ENCODE measurements at regions not wholly inside any gene's neighbourhood (a gene's known extent, or its start where the extent isn't known, plus 50 kb on each side); places are given as distances from the start of the nearest gene placed in this dataset.

DNA sequence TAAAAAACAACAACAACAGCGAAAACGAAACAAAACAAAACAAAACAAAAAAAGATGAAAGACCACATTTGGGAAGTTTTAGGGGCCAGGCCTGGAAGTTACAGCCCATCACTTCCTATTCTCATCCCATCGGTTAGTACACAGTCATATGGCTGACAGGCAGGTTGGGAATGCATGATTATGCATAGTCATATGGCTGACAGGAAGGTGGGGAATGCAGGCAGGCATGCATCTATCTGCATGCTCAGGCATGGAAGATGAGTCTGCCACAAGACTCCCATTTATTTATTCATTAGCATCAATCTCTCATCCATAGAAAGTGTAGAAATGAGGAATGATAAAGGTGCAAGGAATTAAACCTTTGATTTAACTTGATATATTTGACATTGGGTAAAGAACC, 325.3 kb upstream of the MEX3C start:
- H3K27me3 ChIP-seq (ENCODE audit: insufficient read depth, low read length): no peaks in the 10 kb centered on the region
- no peaks in the 10 kb centered on the region for H3K4me1 Mint-ChIP-seq
- H3K36me3 Mint-ChIP-seq: no peaks in the 10 kb centered on the region
- ChIA-PET CTCF (ENCODE audit: partially characterized antibody) (no interaction called here), POLR2A (ENCODE audit: partially characterized antibody) (no interaction called here)
- intact Hi-C loops (cut with micrococcal nuclease): no loop called here
- no peak for DNase-seq
- no peak overlapping the region for H3K4me3 ChIP-seq (ENCODE audit: low read length in 2 of 2)
- no peak overlapping the region for H3K27ac Mint-ChIP-seq
- H3K9me3 Mint-ChIP-seq: no peaks in the 10 kb centered on the region
- H3K27ac ChIP-seq (ENCODE audit: low read depth, low read length): no peak overlapping the region
- no peaks in the 10 kb centered on the region for H3K27me3 Mint-ChIP-seq
- no peaks in the 10 kb centered on the region for H3K4me1 ChIP-seq (ENCODE audit: insufficient read depth, low read length)
- no peak overlapping the region for H3K4me3 Mint-ChIP-seq
- H3K9me3 ChIP-seq (ENCODE audit: control insufficient read depth in 1 of 2, low read length in 2 of 2): no peaks in the 10 kb centered on the region
- no peaks in the 10 kb centered on the region for H3K36me3 ChIP-seq (ENCODE audit: insufficient read depth, low read length)

- no peaks in the 10 kb centered on the region for H3K4me1 Mint-ChIP-seq
- intact Hi-C loops (cut with micrococcal nuclease): no loop called here
- H3K9me3 ChIP-seq (ENCODE audit: control insufficient read depth in 1 of 2, low read length in 2 of 2): no peaks in the 10 kb centered on the region
- H3K27ac Mint-ChIP-seq: no peak overlapping the region
- H3K27me3 Mint-ChIP-seq: no peaks in the 10 kb centered on the region
- H3K9me3 Mint-ChIP-seq: no peaks in the 10 kb centered on the region
- POLR2A ChIA-PET (ENCODE audit: partially characterized antibody): no interaction called here
- DNase-seq: no peak
- H3K27me3 ChIP-seq (ENCODE audit: insufficient read depth, low read length): no peaks in the 10 kb centered on the region
- no peak overlapping the region for H3K4me3 Mint-ChIP-seq
- H3K27ac ChIP-seq (ENCODE audit: low read depth, low read length): no peak overlapping the region
- no peaks in the 10 kb centered on the region for H3K4me1 ChIP-seq (ENCODE audit: insufficient read depth, low read length)
- H3K4me3 ChIP-seq (ENCODE audit: low read length in 2 of 2): no peak overlapping the region
- CTCF ChIA-PET (ENCODE audit: partially characterized antibody): no interaction called here
- no peaks in the 10 kb centered on the region for H3K36me3 ChIP-seq (ENCODE audit: insufficient read depth, low read length)
- no peaks in the 10 kb centered on the region for H3K36me3 Mint-ChIP-seq
These were observed 326.2 kb upstream of the MEX3C start for GRCh38 chr18:51523671-51524070.

DNA sequence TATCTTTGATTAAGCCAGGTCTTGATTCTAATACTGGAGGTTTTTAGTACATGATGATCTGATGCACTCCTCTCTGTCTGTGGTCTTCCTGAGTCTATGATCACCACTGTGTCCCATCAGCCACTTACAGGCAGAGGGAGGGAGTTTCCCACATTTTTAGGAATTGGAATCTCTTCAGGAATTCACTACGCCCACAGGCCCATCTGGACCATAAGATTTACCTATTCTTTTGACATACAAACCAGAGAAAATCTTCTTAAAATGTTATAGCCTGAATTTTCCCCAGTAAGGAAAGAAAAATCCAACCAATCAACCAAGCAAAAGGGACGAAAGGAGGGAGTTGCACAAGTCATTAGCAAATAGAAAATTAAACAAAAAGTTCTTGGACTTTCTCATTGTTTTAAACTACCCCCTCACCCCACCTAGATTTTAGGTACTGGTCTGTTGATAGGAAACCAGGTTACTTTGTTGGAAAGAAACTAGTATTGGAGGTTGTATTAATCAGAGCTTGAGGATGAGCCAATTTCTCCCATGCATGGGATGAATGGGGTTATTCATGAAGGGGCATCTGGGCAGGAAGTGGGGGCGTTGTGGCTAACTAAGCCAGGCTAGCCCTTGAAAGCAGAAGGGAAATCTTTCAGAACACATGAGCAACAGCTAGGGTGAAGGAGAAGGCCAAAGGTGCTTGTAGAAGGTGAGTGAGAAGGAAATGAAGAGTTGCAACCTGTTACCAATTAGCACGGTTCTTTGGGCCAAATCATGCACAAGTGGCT, 328.2 kb upstream of the MEX3C start:
- no peaks in the 10 kb centered on the region for H3K27me3 Mint-ChIP-seq
- H3K27ac Mint-ChIP-seq: no peak overlapping the region
- no peaks in the 10 kb centered on the region for H3K9me3 Mint-ChIP-seq
- ChIA-PET POLR2A (ENCODE audit: partially characterized antibody) (no interaction called here), CTCF (ENCODE audit: partially characterized antibody) (no interaction called here)
- Histone ChIP-seq H3K4me1 (ENCODE audit: insufficient read depth, low read length) (no peaks in the 10 kb centered on the region), H3K9me3 (ENCODE audit: control insufficient read depth in 1 of 2, low read length in 2 of 2) (no peaks in the 10 kb centered on the region), H3K27me3 (ENCODE audit: insufficient read depth, low read length) (no peaks in the 10 kb centered on the region), H3K4me3 (ENCODE audit: low read length in 2 of 2) (no peak overlapping the region), H3K27ac (ENCODE audit: low read depth, low read length) (no peak overlapping the region), H3K36me3 (ENCODE audit: insufficient read depth, low read length) (no peaks in the 10 kb centered on the region)
- intact Hi-C loops (cut with micrococcal nuclease): no loop called here
- no peaks in the 10 kb centered on the region for H3K4me1 Mint-ChIP-seq
- H3K36me3 Mint-ChIP-seq: no peaks in the 10 kb centered on the region
- H3K4me3 Mint-ChIP-seq: no peak overlapping the region
- DNase-seq: no peak

DNA sequence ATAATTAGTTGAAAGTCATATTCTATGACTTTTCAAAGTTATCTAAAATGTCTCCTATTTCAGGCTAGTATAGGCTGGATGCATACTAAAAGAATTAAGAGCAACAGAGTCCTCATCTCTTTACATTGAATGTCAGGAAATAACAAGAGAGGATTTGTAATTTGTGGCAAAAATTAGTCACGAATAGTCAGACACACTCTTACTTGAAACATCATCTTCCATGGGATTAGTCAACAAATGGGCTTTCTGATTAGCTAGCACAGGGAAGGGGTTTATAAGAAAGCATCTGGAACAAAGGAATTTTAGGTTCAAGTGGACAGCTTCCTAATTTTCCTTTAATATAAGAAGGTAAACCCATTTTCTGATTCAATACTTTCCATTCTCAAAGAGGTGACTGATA, 330.3 kb upstream of the MEX3C start:
- Mint-ChIP-seq H3K36me3 (no peaks in the 10 kb centered on the region), H3K4me1 (no peaks in the 10 kb centered on the region), H3K9me3 (peaks cover 0 to 7% (median 0%) of the 10 kb centered on the region in 8 donors), H3K27me3 (no peaks in the 10 kb centered on the region), H3K4me3 (no peak overlapping the region), H3K27ac (no peak overlapping the region)
- CTCF ChIA-PET (ENCODE audit: partially characterized antibody): no interaction called here
- Histone ChIP-seq H3K27me3 (ENCODE audit: insufficient read depth, low read length) (no peaks in the 10 kb centered on the region), H3K27ac (ENCODE audit: low read depth, low read length) (no peak overlapping the region), H3K9me3 (ENCODE audit: control insufficient read depth in 1 of 2, low read length in 2 of 2) (no peaks in the 10 kb centered on the region), H3K36me3 (ENCODE audit: insufficient read depth, low read length) (no peaks in the 10 kb centered on the region), H3K4me3 (ENCODE audit: low read length in 2 of 2) (no peak overlapping the region), H3K4me1 (ENCODE audit: insufficient read depth, low read length) (no peaks in the 10 kb centered on the region)
- intact Hi-C loops (cut with micrococcal nuclease): no loop called here
- POLR2A ChIA-PET (ENCODE audit: partially characterized antibody): no interaction called here
- DNase-seq: no peak

DNA sequence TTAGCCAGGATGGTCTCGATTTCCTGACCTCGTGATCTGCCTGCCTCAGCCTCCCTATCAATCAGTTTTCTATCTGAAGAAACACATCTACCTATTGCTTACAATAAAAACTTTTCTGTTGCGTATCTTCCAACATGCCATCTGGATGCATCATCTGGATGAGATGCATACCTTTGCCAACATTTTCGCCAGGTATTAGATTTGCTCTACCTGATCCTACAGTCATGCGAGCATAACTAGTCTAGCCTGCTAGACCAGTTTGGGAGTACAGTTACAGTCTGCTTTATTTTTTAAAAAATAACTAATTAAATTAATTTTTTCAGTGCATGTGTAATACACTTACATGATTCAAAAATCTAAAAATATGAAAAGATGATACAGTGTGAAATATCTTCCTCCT, 334.0 kb upstream of the MEX3C start:
- Mint-ChIP-seq H3K27ac (no peak overlapping the region), H3K36me3 (no peaks in the 10 kb centered on the region), H3K9me3 (peaks cover 0 to 12% (median 0%) of the 10 kb centered on the region in 8 donors), H3K4me3 (no peak overlapping the region), H3K4me1 (no peaks in the 10 kb centered on the region), H3K27me3 (no peaks in the 10 kb centered on the region)
- Histone ChIP-seq H3K36me3 (ENCODE audit: insufficient read depth, low read length) (no peaks in the 10 kb centered on the region), H3K4me3 (ENCODE audit: low read length in 2 of 2) (no peak overlapping the region), H3K27me3 (ENCODE audit: insufficient read depth, low read length) (no peaks in the 10 kb centered on the region), H3K27ac (ENCODE audit: low read depth, low read length) (no peak overlapping the region), H3K4me1 (ENCODE audit: insufficient read depth, low read length) (no peaks in the 10 kb centered on the region), H3K9me3 (ENCODE audit: control insufficient read depth in 1 of 2, low read length in 2 of 2) (no peaks in the 10 kb centered on the region)
- ChIA-PET CTCF (ENCODE audit: partially characterized antibody) (no interaction called here), POLR2A (ENCODE audit: partially characterized antibody) (no interaction called here)
- no peak for DNase-seq
- intact Hi-C loops (cut with micrococcal nuclease): no loop called here

DNA sequence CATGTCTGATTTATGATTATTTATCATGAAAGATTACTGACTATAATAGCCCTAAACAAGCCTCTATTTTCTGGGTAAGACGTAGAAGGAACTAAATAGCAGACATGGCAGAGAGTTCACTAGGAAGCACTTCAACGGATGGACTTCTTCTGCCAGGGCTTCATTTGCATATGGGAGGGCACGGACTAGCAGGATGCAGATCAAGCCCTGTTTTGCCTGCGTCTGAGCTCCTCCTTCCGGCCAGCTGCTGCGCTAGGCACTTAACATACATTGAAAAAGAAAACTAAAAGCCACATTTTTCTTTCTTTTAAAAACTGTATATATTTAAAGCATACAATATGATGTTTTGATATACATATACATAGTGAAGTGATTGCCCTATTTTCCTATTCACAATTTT, 340.0 kb upstream of the MEX3C start:
- intact Hi-C loops (cut with micrococcal nuclease): no loop called here
- Histone ChIP-seq H3K36me3 (ENCODE audit: insufficient read depth, low read length) (no peaks in the 10 kb centered on the region), H3K9me3 (ENCODE audit: control insufficient read depth in 1 of 2, low read length in 2 of 2) (no peaks in the 10 kb centered on the region), H3K4me3 (ENCODE audit: low read length in 2 of 2) (no peak overlapping the region), H3K27me3 (ENCODE audit: insufficient read depth, low read length) (no peaks in the 10 kb centered on the region), H3K4me1 (ENCODE audit: insufficient read depth, low read length) (no peaks in the 10 kb centered on the region), H3K27ac (ENCODE audit: low read depth, low read length) (no peak overlapping the region)
- peaks cover 2 to 3% of the 10 kb centered on the region in 2 donors for H3K27me3 Mint-ChIP-seq
- CTCF ChIA-PET (ENCODE audit: partially characterized antibody): no interaction called here
- no peak overlapping the region for H3K27ac Mint-ChIP-seq
- H3K4me3 Mint-ChIP-seq: no peak overlapping the region
- peaks cover 0 to 1% (median 0%) of the 10 kb centered on the region in 4 donors for H3K4me1 Mint-ChIP-seq
- H3K9me3 Mint-ChIP-seq: peaks cover 0 to 9% (median 0%) of the 10 kb centered on the region in 8 donors
- POLR2A ChIA-PET (ENCODE audit: partially characterized antibody): no interaction called here
- no peaks in the 10 kb centered on the region for H3K36me3 Mint-ChIP-seq
- DNase-seq: no peak

DNA sequence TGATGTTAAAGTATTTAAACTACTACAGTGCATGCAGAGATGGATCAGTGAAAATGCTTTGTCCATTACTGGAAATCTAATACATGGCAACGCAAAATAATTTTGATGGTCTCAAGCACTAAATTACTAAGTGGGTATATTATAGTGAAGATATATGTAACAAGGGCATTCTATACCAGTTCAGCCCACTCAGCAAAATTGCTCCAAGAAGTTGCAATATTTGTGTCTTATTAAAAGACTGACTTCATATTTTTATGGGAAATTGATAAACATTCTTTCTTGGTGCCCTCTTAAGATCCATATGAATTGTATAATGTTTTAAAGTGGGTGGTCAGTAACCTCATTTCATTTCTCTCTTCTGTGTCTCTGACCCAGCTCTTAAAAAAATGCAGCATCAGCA, 343.1 kb upstream of the MEX3C start:
- H3K36me3 Mint-ChIP-seq: no peaks in the 10 kb centered on the region
- ChIA-PET POLR2A (ENCODE audit: partially characterized antibody) (no interaction called here), CTCF (ENCODE audit: partially characterized antibody) (no interaction called here)
- DNase-seq: no peak
- H3K27ac Mint-ChIP-seq: no peak overlapping the region
- H3K9me3 Mint-ChIP-seq: peaks cover 0 to 3% (median 0%) of the 10 kb centered on the region in 8 donors
- peaks cover 2 to 3% of the 10 kb centered on the region in 2 donors for H3K27me3 Mint-ChIP-seq
- intact Hi-C loops (cut with micrococcal nuclease): no loop called here
- H3K4me3 Mint-ChIP-seq: no peak overlapping the region
- no peaks in the 10 kb centered on the region for H3K9me3 ChIP-seq (ENCODE audit: control insufficient read depth in 1 of 2, low read length in 2 of 2)
- H3K27me3 ChIP-seq (ENCODE audit: insufficient read depth, low read length): no peaks in the 10 kb centered on the region
- H3K4me1 ChIP-seq (ENCODE audit: insufficient read depth, low read length): no peaks in the 10 kb centered on the region
- no peaks in the 10 kb centered on the region for H3K36me3 ChIP-seq (ENCODE audit: insufficient read depth, low read length)
- no peak overlapping the region for H3K4me3 ChIP-seq (ENCODE audit: low read length in 2 of 2)
- H3K27ac ChIP-seq (ENCODE audit: low read depth, low read length): no peak overlapping the region
- peaks cover 0 to 1% (median 0%) of the 10 kb centered on the region in 4 donors for H3K4me1 Mint-ChIP-seq

DNA sequence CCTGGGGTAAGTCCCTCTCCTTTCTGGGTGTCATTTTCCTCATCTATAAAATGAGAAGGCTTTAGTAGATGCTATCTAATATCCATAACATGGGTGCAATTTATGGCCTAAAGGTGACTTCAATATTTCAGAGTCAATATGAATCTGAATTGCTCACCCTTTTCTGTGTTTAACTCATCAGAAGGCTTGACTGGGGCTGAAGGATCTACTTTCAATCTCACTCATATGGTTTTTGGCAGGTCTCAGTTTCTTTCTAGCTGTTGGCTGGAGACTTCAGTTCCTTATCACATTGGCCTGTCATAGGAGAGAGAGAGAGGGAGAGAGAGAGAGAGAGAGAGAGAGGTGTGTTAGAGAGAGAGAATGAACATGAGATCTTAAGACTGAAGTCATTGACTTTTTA, 343.7 kb upstream of the MEX3C start:
- peaks cover 0 to 1% (median 0%) of the 10 kb centered on the region in 4 donors for H3K4me1 Mint-ChIP-seq
- intact Hi-C loops (cut with micrococcal nuclease): no loop called here
- H3K36me3 Mint-ChIP-seq: no peaks in the 10 kb centered on the region
- H3K4me3 Mint-ChIP-seq: no peak overlapping the region
- Histone ChIP-seq H3K27ac (ENCODE audit: low read depth, low read length) (no peak overlapping the region), H3K4me3 (ENCODE audit: low read length in 2 of 2) (no peak overlapping the region), H3K4me1 (ENCODE audit: insufficient read depth, low read length) (no peaks in the 10 kb centered on the region), H3K36me3 (ENCODE audit: insufficient read depth, low read length) (no peaks in the 10 kb centered on the region), H3K9me3 (ENCODE audit: control insufficient read depth in 1 of 2, low read length in 2 of 2) (no peaks in the 10 kb centered on the region), H3K27me3 (ENCODE audit: insufficient read depth, low read length) (no peaks in the 10 kb centered on the region)
- no peak overlapping the region for H3K27ac Mint-ChIP-seq
- peaks cover 2 to 3% of the 10 kb centered on the region in 2 donors for H3K27me3 Mint-ChIP-seq
- ChIA-PET POLR2A (ENCODE audit: partially characterized antibody) (no interaction called here), CTCF (ENCODE audit: partially characterized antibody) (no interaction called here)
- DNase-seq: no peak
- H3K9me3 Mint-ChIP-seq: peaks cover 0 to 3% (median 0%) of the 10 kb centered on the region in 8 donors
